T-helper 2 cell treated with Interferon-gamma antibody and Interleukin-4, amounts not matched to agents 100 ng/mL and 5 ng/mL, for 36 hours (primary cell): ENCODE measurements at regions not wholly inside any gene's neighbourhood (a gene's known extent, or its start where the extent isn't known, plus 50 kb on each side); places are given as distances from the start of the nearest gene placed in this dataset.
"Not testable (repeated sequence)": the region's sequence is repeated elsewhere in the genome, so short reads cannot be mapped to it uniquely, and the experiment has no call there.

Experiments
- intact Hi-C: fragments of 100-400 bp; cut with micrococcal nuclease; formaldehyde crosslinking; loops from one replicate; pipeline ENCODE4 v1.15.1; 2023

GRCh38 chr6:14472986-14473337 is 355.4 kb downstream of the CD83 start:
- intact Hi-C loops: no loop called here

DNA sequence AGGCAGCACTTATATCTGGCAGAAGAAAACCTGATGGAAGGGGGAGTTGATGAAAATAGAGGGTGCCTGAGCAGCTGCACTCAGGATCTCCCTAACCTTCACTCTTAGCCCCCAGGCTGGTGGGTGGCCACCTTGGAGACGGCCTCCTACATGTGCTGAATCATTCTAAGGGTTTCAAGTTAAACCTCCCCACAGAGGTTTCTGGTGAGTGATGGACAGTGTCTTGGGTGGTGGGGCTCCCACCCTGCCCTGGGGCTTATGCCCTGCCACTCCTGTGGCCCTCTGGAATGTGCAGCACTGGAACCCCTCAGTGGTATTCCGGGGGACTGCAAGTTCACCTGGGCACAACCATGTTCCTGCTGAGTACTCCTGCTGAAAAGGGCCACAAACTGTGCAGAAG is 357.2 kb downstream of the CD83 start:
- intact Hi-C loops: no loop called here

GRCh38 chr6:14475306-14475705 is 357.7 kb downstream of the CD83 start:
- intact Hi-C loops: no loop called here

DNA sequence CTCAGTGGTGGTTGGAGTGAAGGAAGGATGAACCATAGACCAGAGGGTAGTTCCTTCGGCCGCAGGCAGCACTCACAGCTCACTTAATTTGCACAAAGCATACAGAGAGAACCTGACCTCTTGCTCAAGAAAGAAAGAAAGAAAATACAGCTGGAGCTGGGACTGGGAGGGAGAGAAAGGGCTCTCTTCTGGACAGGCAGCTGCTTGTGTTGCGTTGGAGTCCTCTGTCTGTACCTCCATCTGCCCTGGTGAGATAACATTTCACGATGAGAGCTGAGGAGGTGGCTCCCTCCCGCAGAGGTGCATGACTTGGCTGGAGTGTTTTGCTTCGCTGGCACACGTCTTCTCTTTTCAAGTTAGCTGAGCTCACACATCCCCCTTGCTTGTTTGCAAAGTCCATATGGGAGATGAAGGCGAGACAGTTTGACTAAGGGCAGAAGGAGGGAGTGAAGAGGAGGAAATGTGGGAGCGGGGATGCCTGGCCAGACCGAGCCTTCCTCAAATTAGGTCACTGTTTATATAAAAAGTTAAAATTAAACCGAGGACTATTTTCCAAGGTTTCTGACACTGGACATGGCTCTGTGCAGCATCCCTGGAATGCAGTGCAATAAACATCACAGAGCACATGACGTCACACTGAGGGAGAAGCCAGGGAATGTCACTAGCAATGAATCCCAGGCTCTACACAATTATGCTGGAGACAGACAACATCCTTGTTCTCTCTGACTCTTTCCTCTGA is 359.4 kb downstream of the CD83 start:
- intact Hi-C loops: no loop called here

GRCh38 chr6:14477559-14477958 is 360.0 kb downstream of the CD83 start:
- intact Hi-C loops: no loop called here

DNA sequence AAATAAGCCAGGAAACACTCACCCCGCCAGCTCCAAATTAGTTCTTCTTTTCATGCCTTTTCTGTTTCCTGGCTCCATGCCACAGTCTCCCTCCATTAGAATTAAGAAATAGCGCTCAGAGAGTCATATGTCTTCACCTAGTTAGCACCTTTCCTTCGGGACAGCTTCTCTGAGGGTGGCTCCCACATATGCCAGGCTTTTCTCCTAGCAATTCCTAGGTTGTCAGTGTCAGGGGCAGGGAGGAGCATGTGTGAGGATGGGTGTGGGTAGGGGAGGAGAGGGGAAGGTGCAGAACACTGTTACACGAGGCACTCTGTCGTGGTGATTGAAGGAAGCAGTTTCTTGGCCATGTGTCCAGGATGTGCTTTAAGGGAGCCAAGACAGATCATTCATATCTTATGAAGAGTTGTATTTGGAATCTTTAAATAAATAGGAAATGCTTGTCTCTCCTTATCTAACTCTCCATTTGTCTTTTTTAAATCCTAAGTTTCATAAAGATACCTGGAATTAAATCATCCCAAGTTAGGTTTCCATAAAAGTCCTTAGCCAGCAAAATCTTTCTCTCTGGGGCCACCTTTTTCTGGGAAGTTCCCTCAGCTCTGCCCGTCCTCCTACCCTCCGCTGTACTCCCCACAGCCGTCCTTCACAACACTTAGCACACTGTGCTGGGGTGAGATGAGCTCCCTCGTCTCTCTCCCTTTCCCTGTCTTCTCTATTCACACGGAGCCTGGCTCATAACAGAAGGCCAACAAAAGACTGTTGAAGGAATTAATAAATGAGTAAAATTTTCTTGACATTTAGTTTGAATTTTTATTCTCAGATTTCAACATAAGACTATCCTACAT is 361.0 kb downstream of the CD83 start:
- intact Hi-C loops: no loop called here

DNA sequence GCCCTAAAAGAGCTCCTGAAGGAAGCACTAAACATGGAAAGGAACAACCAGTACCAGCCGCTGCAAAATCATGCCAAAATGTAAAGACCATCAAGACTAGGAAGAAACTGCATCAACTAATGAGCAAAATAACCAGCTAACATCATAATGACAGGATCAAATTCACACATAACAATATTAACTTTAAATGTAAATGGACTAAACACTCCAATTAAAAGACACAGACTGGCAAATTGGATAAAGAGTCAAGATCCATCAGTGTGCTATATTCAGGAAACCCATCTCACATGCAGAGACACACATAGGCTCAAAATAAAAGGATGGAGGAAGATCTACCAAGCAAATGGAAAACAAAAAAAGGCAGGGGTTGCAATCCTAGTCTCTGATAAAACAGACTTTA is 364.4 kb downstream of the CD83 start:
- intact Hi-C loops: not testable (repeated sequence)

GRCh38 chr6:14487625-14488024 is 370.1 kb downstream of the CD83 start:
- intact Hi-C loops: no loop called here

- intact Hi-C loops: no loop called here
Observed at GRCh38 chr6:14488180-14488579, 370.6 kb downstream of the CD83 start.

DNA sequence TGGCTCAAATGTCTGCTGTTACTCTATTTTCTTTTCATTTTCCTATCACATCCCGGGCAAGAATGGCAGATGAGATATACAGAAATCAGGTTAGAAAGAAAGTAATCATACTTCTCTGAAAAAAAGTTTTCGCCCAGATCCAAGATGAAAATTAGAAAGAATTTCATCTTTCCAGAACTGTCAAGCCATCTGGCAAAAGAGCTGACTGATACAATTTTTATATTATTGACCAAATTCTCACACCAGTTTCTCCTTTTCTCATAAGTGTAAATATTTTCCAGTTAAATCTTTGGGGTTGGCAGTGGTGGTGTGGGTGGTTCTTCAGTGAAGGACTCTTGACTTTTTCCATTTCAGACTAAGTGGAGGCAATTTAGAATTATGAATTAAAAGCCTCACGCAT is 371.9 kb downstream of the CD83 start:
- intact Hi-C loops: no loop called here

DNA sequence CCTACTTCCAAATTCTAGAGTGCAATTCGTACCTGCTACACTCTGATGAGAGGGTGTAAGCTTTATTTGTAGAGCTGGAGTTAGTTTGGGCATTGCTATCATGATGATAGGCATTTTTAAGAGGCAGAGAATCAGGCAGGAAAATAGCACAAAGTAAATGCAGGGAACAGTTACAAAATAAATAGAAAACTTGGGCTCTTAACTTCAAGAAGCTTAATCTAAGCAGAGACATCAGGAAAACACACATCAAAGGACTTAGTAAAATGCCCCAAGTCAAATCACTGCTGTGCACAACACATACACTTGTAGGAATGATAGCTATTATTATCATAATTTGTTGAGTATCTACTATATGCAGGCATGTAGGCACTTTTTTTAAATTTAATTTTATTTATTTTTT is 381.2 kb downstream of the CD83 start:
- intact Hi-C loops: no loop called here

- intact Hi-C loops: no loop called here
Observed at GRCh38 chr6:14499309-14499708, 381.7 kb downstream of the CD83 start.

DNA sequence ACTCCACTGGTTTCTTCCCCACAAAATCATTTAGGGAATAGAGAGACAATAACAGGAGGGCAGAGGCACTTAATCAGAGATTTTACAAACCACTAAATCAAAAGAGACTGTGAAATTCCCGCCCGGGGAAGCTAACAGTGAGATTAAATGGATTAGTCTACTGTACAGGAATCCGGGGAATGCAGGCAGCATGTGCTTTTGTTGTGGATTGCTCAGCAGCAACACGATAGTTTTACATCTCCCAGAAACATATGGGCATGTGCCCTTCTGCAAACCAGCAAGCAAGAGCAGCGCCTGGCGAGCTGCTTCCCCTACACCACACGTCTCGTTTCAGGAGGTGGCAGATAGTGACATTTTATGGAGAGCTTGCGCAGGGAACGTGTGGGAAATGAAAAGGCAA is 382.3 kb downstream of the CD83 start:
- intact Hi-C loops: no loop called here

- intact Hi-C loops: no loop called here
Observed at GRCh38 chr6:14500809-14501208, 383.2 kb downstream of the CD83 start.

- intact Hi-C loops: no loop called here
Observed at GRCh38 chr6:14501240-14501639, 383.7 kb downstream of the CD83 start.

DNA sequence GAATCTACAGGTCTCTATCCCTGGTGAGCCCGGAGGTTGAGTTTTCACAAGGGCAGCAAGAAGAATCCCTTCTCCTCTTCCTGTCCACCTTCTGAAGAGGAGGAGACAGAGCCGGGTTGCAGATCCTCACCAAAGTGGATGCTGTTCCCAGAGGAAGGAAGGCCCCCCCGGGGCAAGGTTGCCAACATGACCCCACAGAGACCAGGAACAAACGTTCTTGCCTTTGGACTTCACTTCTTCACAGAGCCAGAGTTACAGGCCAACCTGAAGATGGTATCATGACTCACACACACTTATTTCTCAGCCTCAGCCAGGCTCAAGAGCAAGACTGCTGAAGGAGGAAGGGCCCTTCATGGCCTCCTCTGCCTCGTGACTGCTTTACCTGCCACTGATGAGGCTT is 384.3 kb downstream of the CD83 start:
- intact Hi-C loops: no loop called here

DNA sequence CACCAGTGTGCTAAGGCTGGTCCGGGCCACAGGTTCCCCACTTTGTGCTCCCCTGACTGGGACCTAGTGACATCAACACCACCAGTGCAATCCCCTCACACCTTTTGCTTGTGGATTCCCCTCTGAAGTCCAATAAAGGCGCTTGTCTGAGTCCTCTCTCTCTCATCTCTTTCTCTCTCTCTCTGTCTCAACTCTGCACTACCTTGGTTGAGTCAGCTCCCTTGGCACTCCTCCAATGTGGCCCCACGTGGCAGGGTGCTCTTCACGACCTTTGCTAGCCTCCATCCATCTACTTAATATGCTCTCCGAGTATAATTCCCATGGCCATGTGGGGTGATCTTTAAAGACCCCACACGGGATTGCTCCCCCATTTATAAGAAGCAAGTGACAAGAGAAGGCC is 385.0 kb downstream of the CD83 start:
- intact Hi-C loops: no loop called here

DNA sequence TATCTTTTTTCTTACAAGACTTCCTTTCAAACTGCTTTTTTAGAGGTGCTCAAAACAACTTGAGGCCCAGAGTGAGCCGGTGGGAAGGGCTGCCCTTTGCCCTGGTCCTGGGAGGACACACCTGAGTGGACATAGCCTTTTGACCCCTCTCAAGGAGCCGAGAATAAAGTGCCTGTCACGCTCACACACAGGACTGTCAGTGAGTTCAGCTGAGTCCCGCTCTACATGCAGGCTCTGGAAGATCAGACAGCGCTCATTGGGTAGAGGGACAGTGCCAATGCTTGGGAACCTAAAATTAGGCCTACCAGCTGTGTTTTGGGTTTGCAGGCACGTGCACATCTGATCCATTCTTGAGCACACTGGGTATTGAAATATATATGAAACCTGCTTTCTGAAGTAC is 387.8 kb downstream of the CD83 start:
- intact Hi-C loops: no loop called here

DNA sequence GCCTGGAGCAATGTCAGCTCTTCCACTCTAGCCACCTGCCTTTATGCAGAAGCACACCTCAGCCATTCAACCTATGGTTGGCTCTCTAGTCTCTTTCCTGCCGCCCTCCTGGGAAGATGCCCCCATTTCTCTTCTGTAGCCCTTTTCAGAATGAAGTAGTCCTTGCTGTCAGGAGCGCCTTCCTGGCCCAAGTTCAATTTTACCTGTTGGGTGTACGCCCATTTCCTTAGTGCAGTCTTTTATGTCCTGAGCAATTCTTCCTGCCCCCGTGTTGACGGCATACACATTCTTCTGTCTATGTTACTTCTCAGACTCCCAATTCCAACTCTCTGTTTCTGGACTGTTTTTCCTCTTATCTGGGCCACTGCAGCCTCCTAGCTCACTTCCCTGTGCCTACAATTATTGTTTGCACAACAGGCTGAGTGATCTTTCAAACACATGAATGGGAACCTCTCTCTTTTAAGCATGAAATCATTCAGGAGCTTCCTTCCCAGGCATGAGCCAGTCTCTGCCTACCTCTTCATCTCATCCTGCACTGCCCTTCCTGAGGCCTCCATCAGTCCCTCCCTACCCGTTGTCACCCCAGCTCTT is 389.2 kb downstream of the CD83 start:
- intact Hi-C loops: no loop called here

DNA sequence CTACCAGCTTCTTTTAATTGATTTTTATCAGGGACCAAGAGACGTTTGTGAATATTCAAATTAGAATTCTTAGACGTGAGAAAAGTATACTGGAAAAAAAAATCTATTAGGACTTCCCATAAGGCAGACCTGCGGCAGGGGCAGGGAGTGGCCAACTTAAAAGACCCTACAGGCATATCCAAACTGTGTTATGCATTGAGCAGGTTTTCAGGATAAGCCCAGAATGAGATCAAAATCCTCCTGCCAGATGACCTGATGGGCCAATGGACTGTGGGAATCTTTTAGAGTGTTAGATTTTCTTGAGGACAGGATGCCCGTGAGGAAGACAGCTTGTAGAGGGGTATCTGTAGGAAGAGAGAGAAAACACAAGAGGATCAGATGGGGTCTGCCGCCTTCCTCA is 391.5 kb downstream of the CD83 start:
- intact Hi-C loops: no loop called here

GRCh38 chr6:14510038-14510437 is 392.5 kb downstream of the CD83 start:
- intact Hi-C loops: no loop called here

GRCh38 chr6:14511061-14511586 is 393.6 kb downstream of the CD83 start:
- intact Hi-C loops: no loop called here
